ENCODE measurements at regions not wholly inside any gene's neighbourhood (a gene's known extent, or its start where the extent isn't known, plus 50 kb on each side); places are given as distances from the start of the nearest gene placed in this dataset.

DNA sequence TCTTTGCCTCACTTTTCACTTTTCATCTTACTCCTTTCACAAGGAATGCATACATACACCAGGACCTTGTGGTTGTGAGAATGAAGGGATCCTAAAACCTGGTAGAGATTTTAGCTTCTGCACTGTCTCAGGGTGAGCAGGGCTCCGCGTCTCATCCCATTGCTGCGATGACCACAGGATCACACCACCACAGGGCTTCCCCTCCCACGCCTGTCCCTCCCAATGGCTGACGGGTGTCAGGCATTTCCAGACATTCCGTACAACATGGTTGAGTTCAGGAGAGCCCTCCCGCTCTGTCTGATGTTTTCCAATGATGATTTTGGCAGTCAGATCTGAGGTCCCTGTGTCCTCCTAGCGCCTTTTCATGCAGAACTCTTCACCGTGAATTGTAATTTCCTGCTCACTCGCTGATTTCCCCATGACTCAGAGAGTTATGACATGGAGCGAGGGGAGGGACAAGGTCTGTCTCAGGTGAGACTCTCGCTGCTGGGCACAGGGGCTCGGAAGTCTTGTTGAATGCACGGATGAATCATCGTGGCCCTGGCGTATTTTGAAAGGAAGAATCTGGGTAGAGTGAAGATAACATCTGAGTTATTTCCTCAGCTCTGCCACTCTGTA, 102.8 kb downstream of the TEX29 start:
- TF ChIP-seq, protein P1, sequence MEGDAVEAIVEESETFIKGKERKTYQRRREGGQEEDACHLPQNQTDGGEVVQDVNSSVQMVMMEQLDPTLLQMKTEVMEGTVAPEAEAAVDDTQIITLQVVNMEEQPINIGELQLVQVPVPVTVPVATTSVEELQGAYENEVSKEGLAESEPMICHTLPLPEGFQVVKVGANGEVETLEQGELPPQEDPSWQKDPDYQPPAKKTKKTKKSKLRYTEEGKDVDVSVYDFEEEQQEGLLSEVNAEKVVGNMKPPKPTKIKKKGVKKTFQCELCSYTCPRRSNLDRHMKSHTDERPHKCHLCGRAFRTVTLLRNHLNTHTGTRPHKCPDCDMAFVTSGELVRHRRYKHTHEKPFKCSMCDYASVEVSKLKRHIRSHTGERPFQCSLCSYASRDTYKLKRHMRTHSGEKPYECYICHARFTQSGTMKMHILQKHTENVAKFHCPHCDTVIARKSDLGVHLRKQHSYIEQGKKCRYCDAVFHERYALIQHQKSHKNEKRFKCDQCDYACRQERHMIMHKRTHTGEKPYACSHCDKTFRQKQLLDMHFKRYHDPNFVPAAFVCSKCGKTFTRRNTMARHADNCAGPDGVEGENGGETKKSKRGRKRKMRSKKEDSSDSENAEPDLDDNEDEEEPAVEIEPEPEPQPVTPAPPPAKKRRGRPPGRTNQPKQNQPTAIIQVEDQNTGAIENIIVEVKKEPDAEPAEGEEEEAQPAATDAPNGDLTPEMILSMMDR (IDR thresholded peaks at IDR 0.05) = no peak
- TF ChIP-seq POLR2A (IDR thresholded peaks at IDR 0.05) = no peak
- TF ChIP-seq EP300 (IDR thresholded peaks at IDR 0.05) = no peak

Data from ovary (tissue), 3 donors.